ENCODE measurements at regions not wholly inside any gene's neighbourhood (a gene's known extent, or its start where the extent isn't known, plus 50 kb on each side); places are given as distances from the start of the nearest gene placed in this dataset.

- TF ChIP-seq CTCF (IDR thresholded peaks at IDR 0.05 in 2 of 3, conservative IDR thresholded peaks at IDR 0.05 in 1 of 3; ENCODE audit: borderline replicate concordance in 1 of 3, insufficient read depth in 1 of 3, low read depth in 2 of 3, low read length in 2 of 3) (no peak), EGR1 (IDR thresholded peaks at IDR 0.05; ENCODE audit: low read depth) (no peak), YY1 (IDR thresholded peaks at IDR 0.05; ENCODE audit: extremely low read depth, insufficient replicate concordance, low read depth, low read length) (no peak), ZBTB33 (IDR thresholded peaks at IDR 0.05; ENCODE audit: extremely low read depth, insufficient replicate concordance, low read length) (no peak), MAX (IDR thresholded peaks at IDR 0.05) (no peak), CBX3 (IDR thresholded peaks at IDR 0.05; ENCODE audit: low read depth) (no peak), POLR2AphosphoS5 (IDR thresholded peaks at IDR 0.05; ENCODE audit: low read depth, low read length) (no peak), POLR2A (IDR thresholded peaks at IDR 0.05; ENCODE audit: borderline replicate concordance, extremely low read depth, insufficient read depth, insufficient read length) (no peak), ELF1 (IDR thresholded peaks at IDR 0.05; ENCODE audit: borderline replicate concordance, low read depth) (no peak), REST (IDR thresholded peaks at IDR 0.05; ENCODE audit: low read depth) (no peak), EZH2phosphoT487 (IDR thresholded peaks at IDR 0.05; ENCODE audit: borderline replicate concordance) (no peak), CEBPB (IDR thresholded peaks at IDR 0.05; ENCODE audit: low read depth) (no peak), SIN3A (IDR thresholded peaks at IDR 0.05; ENCODE audit: low read depth) (no peak), EZH2 (IDR thresholded peaks at IDR 0.05) (no peak), ZFX (IDR thresholded peaks at IDR 0.05) (no peak), ZNF274 (IDR thresholded peaks at IDR 0.05; ENCODE audit: low read depth, low read length) (no peak), ATF3 (IDR thresholded peaks at IDR 0.05) (no peak), RAD21 (IDR thresholded peaks at IDR 0.05; ENCODE audit: low read depth) (no peak), SRF (IDR thresholded peaks at IDR 0.05; ENCODE audit: low read depth) (no peak), FOSL1 (IDR thresholded peaks at IDR 0.05; ENCODE audit: low read depth) (no peak)
- Histone ChIP-seq H3K9me2 (ENCODE audit: insufficient read depth) (no peaks in the 10 kb centered on the region), H3K27me3 (ENCODE audit: insufficient read depth, low read length) (no peaks in the 10 kb centered on the region), H3K36me3 (ENCODE audit: control insufficient read depth in 1 of 2, insufficient read depth in 2 of 2, low read length in 2 of 2) (no peaks in the 10 kb centered on the region), H3K9me3 (ENCODE audit: control insufficient read depth in 1 of 2, insufficient read depth in 1 of 2, low read depth in 1 of 2, low read length in 2 of 2) (no peaks in the 10 kb centered on the region), H3K27ac (ENCODE audit: low read depth, low read length) (no peak overlapping the region), H3K4me3 (replicated peaks in 1 of 2; ENCODE audit: low read depth in 1 of 2, low read length in 2 of 2) (no peak overlapping the region), H3K4me2 (ENCODE audit: low read length) (no peak overlapping the region), H3K79me2 (ENCODE audit: insufficient read depth, low read length) (no peaks in the 10 kb centered on the region), H3K9ac (ENCODE audit: low read length) (no peak overlapping the region), H3K4me1 (ENCODE audit: control insufficient read depth in 1 of 2, insufficient read depth in 2 of 2, low read length in 2 of 2) (no peaks in the 10 kb centered on the region), H2AFZ (ENCODE audit: low read depth, low read length, poor library complexity, severe bottlenecking) (no peak overlapping the region), H4K20me1 (ENCODE audit: insufficient read depth) (no peaks in the 10 kb centered on the region)
- intact Hi-C loops (cut with micrococcal nuclease), result no loop called here
- no TSS peak for BruUV-seq (replicated peaks)
- CTCF ChIA-PET, result no interaction called here
- RAD21 ChIA-PET (ENCODE audit: low non-redundant PET in 1 of 2, low total read pairs in 2 of 2, uncharacterized antibody in 2 of 2, unreplicated experiment in 2 of 2), result no interaction called here
- DNase-seq (ENCODE audit: low read depth, low spot score) (no peak), ATAC-seq (no peak)
- POLR2A ChIA-PET, result no interaction called here
Measured at GRCh38 chr9:107928701-107929371, 439.3 kb upstream of the KLF4 start.

Data from HCT116 (cell line).